MCF 10A (cell line): ENCODE measurements at regions not wholly inside any gene's neighbourhood (a gene's known extent, or its start where the extent isn't known, plus 50 kb on each side); places are given as distances from the start of the nearest gene placed in this dataset.

ENCODE experiments used
- BruUV-seq: library from RNA; stranded (reverse); fragments of 400-500 nt; replicated peaks from 2 replicates; lab custom pipeline; 2021; lab: Mats Ljungman, UMichigan
- CTCF ChIA-PET: fragments of 300-600 bp; sonication (Branson Sonifier 250); formaldehyde crosslinking; extraction: SDS; loops from one replicate; lab custom pipeline; 2021; ENCODE audit warnings: antibody characterized with exemption, inconsistent platforms; lab: Yijun Ruan, JAX
- POLR2A ChIA-PET: fragments of 300-600, 350-650 bp; sonication (Branson Sonifier 250); formaldehyde crosslinking; extraction: SDS; loops from one replicate; lab custom pipeline; 2020; ENCODE audit warnings: antibody characterized with exemption, inconsistent platforms; lab: Yijun Ruan, JAX
- DNase-seq: peaks from one replicate; pipeline ENCODE4 v3.0.0-alpha.2; 2018; ENCODE audit not compliant: unreplicated experiment
- H3K27ac Mint-ChIP-seq: one replicate; pipeline ENCODE4 v1.8.0; 2022; ENCODE audit warnings: mild to moderate bottlenecking, low read depth, mixed read lengths; ENCODE audit not compliant: unreplicated experiment
- H3K27me3 Mint-ChIP-seq: one replicate; pipeline ENCODE4 v1.8.0; 2022; ENCODE audit warnings: mixed read lengths; ENCODE audit not compliant: insufficient read depth, unreplicated experiment
- H3K36me3 Mint-ChIP-seq: one replicate; pipeline ENCODE4 v1.8.0; 2022; ENCODE audit warnings: mild to moderate bottlenecking, moderate library complexity, mixed read lengths; ENCODE audit not compliant: insufficient read depth, unreplicated experiment
- H3K4me1 Mint-ChIP-seq: one replicate; pipeline ENCODE4 v1.8.0; 2022; ENCODE audit warnings: mixed read lengths; ENCODE audit not compliant: insufficient read depth, unreplicated experiment
- H3K4me3 Mint-ChIP-seq: one replicate; pipeline ENCODE4 v1.8.0; 2022; ENCODE audit warnings: mild to moderate bottlenecking, moderate library complexity, mixed read lengths; ENCODE audit not compliant: unreplicated experiment
- H3K9me3 Mint-ChIP-seq: one replicate; pipeline ENCODE4 v1.8.0; 2022; ENCODE audit warnings: mixed read lengths; ENCODE audit not compliant: unreplicated experiment
- intact Hi-C: fragments of 100-400 bp; cut with micrococcal nuclease; formaldehyde crosslinking; loops from 2 replicates; pipeline ENCODE4 v1.14.1; 2022
- TF ChIP-seq, protein P1 (sequence below): fragments of 200-600 bp; IDR thresholded peaks from one replicate; pipeline ENCODE4 v1.8.0; 2022; ENCODE audit warnings: antibody characterized with exemption, mild to moderate bottlenecking; ENCODE audit not compliant: unreplicated experiment

DNA sequence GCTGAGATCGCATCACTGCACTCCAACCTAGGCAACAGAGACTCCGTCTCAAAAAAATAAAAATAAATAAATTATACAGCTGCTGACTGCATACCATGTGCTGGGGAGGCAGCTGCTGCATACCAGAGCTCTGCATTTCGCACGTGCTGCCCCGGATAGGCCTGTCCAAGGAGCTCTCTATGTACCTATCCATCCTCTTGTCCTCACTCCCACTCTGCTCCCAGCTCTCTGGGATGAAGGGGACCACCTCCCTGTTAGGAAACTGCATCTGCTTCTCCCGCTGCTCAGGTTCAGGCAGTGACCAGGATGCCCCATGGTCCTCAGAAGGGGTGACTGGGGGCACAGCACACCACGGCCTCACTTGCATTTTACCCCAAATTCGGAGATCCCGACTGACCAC, 302.3 kb downstream of the BRD1 start:
- Mint-ChIP-seq H3K36me3 (no peaks in the 10 kb centered on the region), H3K9me3 (peaks cover 21% of the 10 kb centered on the region), H3K4me1 (no peaks in the 10 kb centered on the region), H3K4me3 (no peak overlapping the region), H3K27ac (no peak overlapping the region), H3K27me3 (no peaks in the 10 kb centered on the region)
- TF ChIP-seq, protein P1, sequence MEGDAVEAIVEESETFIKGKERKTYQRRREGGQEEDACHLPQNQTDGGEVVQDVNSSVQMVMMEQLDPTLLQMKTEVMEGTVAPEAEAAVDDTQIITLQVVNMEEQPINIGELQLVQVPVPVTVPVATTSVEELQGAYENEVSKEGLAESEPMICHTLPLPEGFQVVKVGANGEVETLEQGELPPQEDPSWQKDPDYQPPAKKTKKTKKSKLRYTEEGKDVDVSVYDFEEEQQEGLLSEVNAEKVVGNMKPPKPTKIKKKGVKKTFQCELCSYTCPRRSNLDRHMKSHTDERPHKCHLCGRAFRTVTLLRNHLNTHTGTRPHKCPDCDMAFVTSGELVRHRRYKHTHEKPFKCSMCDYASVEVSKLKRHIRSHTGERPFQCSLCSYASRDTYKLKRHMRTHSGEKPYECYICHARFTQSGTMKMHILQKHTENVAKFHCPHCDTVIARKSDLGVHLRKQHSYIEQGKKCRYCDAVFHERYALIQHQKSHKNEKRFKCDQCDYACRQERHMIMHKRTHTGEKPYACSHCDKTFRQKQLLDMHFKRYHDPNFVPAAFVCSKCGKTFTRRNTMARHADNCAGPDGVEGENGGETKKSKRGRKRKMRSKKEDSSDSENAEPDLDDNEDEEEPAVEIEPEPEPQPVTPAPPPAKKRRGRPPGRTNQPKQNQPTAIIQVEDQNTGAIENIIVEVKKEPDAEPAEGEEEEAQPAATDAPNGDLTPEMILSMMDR: no peak
- no TSS peak for BruUV-seq
- POLR2A ChIA-PET: no interaction called here
- intact Hi-C loops: no loop called here
- DNase-seq: no peak
- CTCF ChIA-PET: no interaction called here

- POLR2A ChIA-PET: interaction anchor here (0.7 kb wide), 1 partner anchor 1613 kb away, joined by 3 read pairs; no protein-coding TSS in a partner anchor
Measured at GRCh38 chr22:49524362-49524761, 303.3 kb downstream of the BRD1 start.

DNA sequence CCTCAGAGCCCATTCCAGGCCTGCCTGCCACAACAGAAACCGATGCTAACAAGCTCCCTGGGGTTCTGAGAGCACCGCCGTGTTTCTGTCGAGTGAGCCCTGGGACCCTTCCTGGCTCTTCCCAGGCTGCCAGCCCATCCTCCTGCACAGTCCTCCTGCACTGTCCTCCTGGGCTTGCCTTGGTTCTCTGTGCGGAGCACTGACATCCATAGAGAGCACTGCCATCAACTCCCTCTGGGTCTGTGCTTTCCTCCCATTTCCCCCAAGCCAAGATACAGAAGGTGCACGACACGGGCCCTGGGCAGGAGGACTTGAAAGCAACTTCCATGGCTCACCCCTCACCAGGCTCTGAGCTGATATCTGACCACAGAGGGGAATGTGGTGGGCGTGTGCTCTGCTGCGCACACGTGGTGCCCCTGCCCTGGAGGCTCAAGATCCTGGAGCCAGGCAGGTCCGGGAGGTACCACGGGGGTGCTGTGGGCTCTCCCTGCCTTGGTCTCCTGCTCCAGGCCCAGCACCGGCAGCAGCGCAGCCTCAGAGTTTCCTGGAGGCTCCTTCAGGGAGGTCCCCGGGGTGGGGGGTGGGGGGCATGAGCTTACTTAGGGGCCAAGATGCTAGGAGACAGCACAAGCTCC, 304.2 kb downstream of the BRD1 start:
- CTCF ChIA-PET: interaction anchor here (0.6 kb wide), 1 partner anchor 89 kb away, joined by 3 read pairs; no protein-coding TSS in a partner anchor
- POLR2A ChIA-PET: no interaction called here
- Mint-ChIP-seq H3K27me3 (no peaks in the 10 kb centered on the region), H3K9me3 (peaks cover 29% of the 10 kb centered on the region), H3K4me1 (no peaks in the 10 kb centered on the region), H3K36me3 (no peaks in the 10 kb centered on the region), H3K4me3 (no peak overlapping the region), H3K27ac (no peak overlapping the region)
- intact Hi-C loops: no loop called here
- DNase-seq: no peak
- BruUV-seq: no TSS peak
- TF ChIP-seq, protein P1: no peak

More at GRCh38 chr22:49524362-49524761, 303.3 kb downstream of the BRD1 start:
- CTCF ChIA-PET: no interaction called here
- no peak overlapping the region for H3K4me3 Mint-ChIP-seq
- TF ChIP-seq, protein P1: no peak
- H3K36me3 Mint-ChIP-seq: no peaks in the 10 kb centered on the region
- no peaks in the 10 kb centered on the region for H3K27me3 Mint-ChIP-seq
- intact Hi-C loops: no loop called here
- no TSS peak for BruUV-seq
- no peak overlapping the region for H3K27ac Mint-ChIP-seq
- DNase-seq: no peak
- H3K9me3 Mint-ChIP-seq: peaks cover 21% of the 10 kb centered on the region
- H3K4me1 Mint-ChIP-seq: no peaks in the 10 kb centered on the region

GRCh38 chr22:49522582-49523373, 304.9 kb downstream of the BRD1 start:
- TF ChIP-seq, protein P1: no peak
- peaks cover 28% of the 10 kb centered on the region for H3K9me3 Mint-ChIP-seq
- H3K27me3 Mint-ChIP-seq: no peaks in the 10 kb centered on the region
- ChIA-PET CTCF (interaction anchor here (0.6 kb wide), 1 partner anchor 88 kb away, joined by 3 read pairs; no protein-coding TSS in a partner anchor), POLR2A (no interaction called here)
- no peak overlapping the region for H3K27ac Mint-ChIP-seq
- H3K4me1 Mint-ChIP-seq: no peaks in the 10 kb centered on the region
- H3K36me3 Mint-ChIP-seq: no peaks in the 10 kb centered on the region
- DNase-seq: no peak
- no TSS peak for BruUV-seq
- no peak overlapping the region for H3K4me3 Mint-ChIP-seq
- intact Hi-C loops: no loop called here
